AG09309 (cell line): ENCODE measurements at regions not wholly inside any gene's neighbourhood (a gene's known extent, or its start where the extent isn't known, plus 50 kb on each side); places are given as distances from the start of the nearest gene placed in this dataset.

Source experiments
- DNase-seq: peaks from one replicate; pipeline ENCODE4 v3.0.0-alpha.2; 2010; ENCODE audit warnings: low read depth
- H3K4me3 ChIP-seq: 2 replicates; pipeline ENCODE4 v1.5.1; 2011; ENCODE audit warnings: mild to moderate bottlenecking, low read depth, low read length, moderate library complexity; ENCODE audit not compliant: control insufficient read depth
- CTCF ChIP-seq: IDR thresholded peaks from 2 replicates; pipeline ENCODE4 v1.5.1; 2011; ENCODE audit warnings: mild to moderate bottlenecking, low read depth, low read length, inconsistent platforms; ENCODE audit not compliant: insufficient read depth, control insufficient read depth; ENCODE audit errors: missing control alignments

DNA sequence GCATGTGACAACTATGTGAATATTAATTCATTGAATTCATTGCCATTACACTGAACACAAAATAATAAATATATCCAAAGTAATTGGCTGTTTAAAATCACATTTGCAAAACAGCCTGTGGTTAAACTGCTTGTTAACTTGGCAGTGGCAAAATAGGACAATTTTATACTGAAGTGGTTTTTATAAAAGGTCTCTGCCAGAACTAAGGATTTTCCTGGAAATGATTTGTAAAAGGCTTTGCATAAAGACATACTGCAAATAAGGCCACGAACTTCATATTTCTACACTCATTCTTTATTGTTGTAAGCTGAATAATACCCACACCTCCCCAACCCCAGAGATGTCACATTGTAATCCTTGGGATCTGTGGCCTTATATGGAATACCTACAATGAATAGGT is 370.3 kb upstream of the RGMB start:
- no peak overlapping the region for H3K4me3 ChIP-seq
- no peak for DNase-seq
- no peak for TF ChIP-seq CTCF

DNA sequence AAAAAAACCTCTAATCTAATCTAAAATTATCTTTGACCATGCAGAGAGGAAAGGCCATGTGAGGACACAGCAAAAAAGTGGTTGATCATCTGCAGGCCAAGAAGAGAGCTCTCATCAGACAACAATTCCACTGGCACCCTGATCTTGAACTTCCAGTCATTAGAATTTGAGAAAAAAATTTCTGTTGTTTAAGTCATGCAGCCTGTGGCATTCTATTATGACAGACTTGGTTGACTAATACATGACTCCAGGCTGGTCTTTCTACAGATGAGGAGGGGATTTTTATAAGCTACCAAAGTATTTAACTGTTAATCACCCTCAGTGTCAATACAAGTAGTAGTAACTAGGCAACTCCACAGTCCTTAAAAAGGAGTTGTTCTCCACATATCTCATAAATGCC is 358.5 kb upstream of the RGMB start:
- no peak for TF ChIP-seq CTCF
- no peak overlapping the region for H3K4me3 ChIP-seq
- peak; percentile 97 for DNase-seq

- no peak for DNase-seq
- no peak for TF ChIP-seq CTCF
- no peak overlapping the region for H3K4me3 ChIP-seq
Measured at GRCh38 chr5:98415663-98416062, 357.8 kb upstream of the RGMB start.

- H3K4me3 ChIP-seq: no peak overlapping the region
- no peak for TF ChIP-seq CTCF
- no peak for DNase-seq
Measured at GRCh38 chr5:98416541-98416940, 356.9 kb upstream of the RGMB start.

DNA sequence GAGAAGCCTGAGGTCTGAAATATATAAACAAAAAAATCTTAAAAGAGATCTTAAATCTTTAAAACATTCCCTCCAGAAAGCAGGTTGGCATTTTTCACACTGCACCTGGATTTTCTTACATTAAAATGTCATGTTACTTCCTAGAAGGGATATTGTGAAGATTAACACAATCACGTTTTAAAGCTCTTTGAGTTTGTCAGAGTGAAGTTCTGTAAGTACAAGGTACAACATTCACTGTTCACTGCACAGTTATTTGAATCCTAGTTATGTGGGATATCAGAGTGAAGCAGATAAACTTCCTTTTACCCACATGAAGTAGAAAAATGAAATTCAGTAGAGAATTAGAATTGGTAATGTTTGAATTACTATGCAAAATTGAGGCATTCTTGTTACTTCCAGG is 353.6 kb upstream of the RGMB start:
- DNase-seq: no peak
- TF ChIP-seq CTCF: no peak
- H3K4me3 ChIP-seq: no peak overlapping the region

- peak; percentile 49 for DNase-seq
- no peak for TF ChIP-seq CTCF
- no peak overlapping the region for H3K4me3 ChIP-seq
Measured at GRCh38 chr5:98424681-98425450, 348.6 kb upstream of the RGMB start.

- TF ChIP-seq CTCF: no peak
- no peak for DNase-seq
- H3K4me3 ChIP-seq: no peak overlapping the region
Measured at GRCh38 chr5:98425640-98426039, 347.8 kb upstream of the RGMB start.
